Activated gamma-delta T cell treated with anti-CD3 and anti-CD28 coated beads, Interleukin-2, amount 50 U/mL, for 16 hours (primary cell): ENCODE measurements at regions not wholly inside any gene's neighbourhood (a gene's known extent, or its start where the extent isn't known, plus 50 kb on each side); places are given as distances from the start of the nearest gene placed in this dataset.
"Not testable (repeated sequence)": the region's sequence is repeated elsewhere in the genome, so short reads cannot be mapped to it uniquely, and the experiment has no call there.

Experiments
- DNase-seq: peaks from one replicate; pipeline ENCODE4 v3.0.0-alpha.2; 2020; ENCODE audit warnings: low read depth

DNA sequence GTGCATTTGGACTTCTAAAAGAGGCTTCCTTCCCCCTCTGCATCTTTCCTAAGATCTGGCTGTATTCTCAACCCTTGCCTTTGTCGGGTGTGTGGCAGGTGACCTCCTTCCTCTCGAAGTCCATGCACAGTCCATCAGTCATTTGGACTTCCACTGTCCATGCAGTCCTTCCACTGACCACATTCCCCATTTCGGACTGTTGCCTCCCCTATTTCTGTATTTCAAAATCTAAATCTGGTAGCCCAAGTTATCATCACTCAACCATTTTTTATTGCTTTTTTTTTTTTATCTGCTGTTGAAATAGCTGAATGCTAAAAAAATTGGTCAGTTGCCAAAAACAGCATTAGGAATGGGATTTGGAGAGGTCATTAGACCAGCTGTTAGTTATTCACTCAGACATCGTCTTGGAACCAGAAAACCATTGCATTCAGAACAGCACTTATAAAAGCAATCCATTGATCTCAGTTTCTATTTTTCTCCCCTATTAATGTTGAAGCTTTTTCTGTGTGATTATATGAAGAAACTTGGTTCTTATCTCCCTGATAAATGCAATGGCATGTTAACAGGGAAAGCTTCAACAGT is 575.6 kb downstream of the KIF20B start:
- DNase-seq: no peak

DNA sequence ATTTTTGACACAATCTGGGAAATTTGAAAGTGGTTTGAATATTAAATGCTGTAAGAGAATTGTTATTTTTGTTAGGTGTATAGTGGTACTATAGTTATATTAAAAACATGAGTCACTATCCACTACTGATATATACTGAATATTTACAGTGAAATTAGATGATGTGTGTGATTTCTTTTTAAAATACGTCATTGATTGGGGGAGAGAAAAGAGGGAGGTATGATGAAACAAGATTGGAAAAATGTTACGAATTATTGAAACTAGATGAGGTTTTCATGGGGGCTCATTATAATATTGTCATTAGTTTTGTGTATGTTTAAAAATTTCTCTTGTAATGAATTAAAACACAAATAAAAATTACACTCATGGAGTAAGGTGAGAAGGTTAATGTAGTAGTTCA is 571.4 kb downstream of the HTR7 start:
- no peak for DNase-seq

DNA sequence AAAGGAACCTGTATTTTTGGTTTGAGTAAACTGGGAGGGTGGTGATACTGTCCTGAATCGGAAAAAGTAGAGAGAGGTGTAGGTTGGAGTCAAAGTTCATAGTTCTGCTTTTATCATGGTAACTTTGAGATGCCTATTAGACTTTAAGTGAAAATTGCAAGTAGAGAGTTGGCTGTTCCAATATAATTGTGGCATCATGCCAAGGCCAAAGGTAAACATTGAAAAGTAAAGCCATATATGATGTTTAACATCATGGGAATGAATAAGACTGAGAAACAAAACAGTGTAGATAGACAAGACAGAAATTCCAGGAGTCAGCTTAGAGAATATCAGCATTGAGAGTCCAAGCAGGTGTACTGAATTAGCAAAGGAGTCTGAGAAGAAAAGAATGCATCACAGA is 570.9 kb downstream of the HTR7 start:
- DNase-seq: no peak

DNA sequence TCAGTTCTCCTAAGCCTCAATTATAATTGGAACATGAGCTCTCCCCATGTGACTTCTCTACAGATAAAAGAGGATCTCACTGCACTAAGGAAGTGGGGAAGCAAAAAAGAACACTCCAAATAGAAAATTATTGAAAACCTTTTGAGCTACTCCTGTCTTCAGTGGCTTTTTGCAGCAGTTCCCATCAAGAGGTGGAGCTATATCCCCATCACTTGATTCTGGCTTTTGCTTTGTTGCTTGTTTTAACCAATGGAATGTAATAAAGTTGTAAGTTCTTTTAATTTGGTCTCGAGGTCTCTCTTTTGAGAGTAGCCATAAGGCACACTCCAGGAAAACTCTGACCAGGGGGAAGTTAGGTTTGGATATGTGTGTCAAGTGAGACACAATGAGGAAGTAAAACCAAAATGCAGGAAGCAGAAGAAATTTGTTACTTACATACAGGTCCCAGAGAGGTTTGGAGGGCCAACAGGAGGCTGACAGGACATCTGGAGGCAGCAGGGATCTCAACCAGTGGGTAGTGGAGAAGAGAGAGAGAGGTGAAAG is 569.4 kb downstream of the HTR7 start:
- DNase-seq: no peak

DNA sequence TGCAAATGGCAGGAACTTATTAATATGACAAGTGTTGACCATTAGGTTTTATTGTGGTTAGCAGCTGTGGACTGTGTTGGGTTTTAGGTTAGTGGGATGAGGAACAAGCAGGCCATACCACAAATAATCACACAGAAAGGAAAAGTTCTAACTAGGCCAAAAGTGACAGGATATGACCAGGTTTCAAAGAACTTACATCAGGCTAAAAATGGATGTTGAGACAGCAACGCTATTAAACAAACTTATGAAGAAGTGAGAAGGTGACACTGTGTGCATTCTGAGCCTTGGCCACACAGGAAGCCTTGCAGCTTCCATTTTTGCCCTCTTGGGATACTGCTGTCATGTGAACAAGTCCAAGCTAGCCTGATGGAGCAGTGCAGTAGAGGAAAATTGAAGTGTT is 568.8 kb downstream of the HTR7 start:
- no peak for DNase-seq

DNA sequence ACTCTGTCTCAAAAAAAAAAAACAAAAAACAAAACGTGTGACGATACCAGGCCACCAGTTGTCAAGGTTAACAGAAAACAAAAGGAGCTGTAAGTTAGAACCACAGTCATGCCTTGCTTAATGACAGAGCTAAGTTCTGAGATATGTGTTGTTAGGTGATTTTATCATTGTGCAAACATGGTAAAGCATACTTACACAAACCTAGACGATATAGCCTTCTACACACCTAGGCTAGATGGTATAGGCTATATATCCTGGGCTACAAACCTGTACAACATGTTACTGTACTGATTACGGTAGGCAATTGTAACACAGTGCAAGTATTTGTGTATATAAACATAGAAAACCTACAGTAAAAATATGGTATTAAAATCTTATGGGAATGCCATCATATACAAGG is 564.2 kb downstream of the HTR7 start:
- no peak for DNase-seq

DNA sequence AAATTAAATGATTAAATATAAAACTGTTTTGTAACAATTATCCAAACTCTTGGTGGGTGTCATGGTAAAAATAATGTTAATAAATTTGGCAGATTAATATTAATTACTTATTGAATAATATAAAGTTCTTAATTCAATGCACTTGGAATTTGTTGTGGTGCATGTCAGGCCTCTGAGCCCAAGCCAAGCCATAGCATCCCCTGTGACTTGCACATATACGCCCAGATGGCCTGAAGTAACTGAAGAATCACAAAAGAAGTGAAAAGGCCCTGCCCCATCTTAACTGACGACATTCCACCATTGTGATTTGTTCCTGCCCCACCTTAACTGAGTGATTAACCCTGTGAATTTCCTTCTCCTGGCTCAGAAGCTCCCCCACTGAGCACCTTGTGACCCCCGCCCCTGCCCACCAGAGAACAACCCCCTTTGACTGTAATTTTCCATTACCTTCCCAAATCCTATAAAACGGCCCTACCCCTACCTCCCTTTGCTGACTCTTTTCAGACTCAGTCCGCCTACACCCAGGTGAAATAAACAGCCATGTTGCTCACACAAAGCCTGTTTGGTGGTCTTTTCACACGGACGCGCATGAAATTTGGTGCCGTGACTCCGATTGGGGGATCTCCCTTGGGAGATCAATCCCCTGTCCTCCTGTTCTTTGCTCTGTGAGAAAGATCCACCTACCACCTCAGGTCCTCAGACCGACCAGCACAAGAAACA is 562.9 kb downstream of the HTR7 start:
- DNase-seq: not testable (repeated sequence)

DNA sequence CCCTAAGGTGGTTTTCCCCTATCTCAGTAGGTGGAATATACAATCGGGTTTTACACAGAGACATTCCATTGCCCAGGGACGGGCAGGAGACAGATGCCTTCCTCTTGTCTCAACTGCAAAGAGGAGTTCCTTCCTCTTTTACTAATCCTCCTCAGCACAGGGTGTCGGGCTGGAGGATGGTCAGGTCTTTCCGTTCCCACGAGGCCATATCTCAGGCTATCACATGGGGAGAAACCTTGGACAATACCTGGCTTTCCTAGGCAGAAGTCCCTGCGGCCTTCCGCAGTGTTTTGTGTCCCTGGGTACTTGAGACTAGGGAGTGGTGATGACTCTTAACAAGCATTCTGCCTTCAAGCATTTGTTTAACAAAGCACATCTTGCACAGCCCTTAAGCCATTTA is 555.8 kb downstream of the HTR7 start:
- not testable (repeated sequence) for DNase-seq

DNA sequence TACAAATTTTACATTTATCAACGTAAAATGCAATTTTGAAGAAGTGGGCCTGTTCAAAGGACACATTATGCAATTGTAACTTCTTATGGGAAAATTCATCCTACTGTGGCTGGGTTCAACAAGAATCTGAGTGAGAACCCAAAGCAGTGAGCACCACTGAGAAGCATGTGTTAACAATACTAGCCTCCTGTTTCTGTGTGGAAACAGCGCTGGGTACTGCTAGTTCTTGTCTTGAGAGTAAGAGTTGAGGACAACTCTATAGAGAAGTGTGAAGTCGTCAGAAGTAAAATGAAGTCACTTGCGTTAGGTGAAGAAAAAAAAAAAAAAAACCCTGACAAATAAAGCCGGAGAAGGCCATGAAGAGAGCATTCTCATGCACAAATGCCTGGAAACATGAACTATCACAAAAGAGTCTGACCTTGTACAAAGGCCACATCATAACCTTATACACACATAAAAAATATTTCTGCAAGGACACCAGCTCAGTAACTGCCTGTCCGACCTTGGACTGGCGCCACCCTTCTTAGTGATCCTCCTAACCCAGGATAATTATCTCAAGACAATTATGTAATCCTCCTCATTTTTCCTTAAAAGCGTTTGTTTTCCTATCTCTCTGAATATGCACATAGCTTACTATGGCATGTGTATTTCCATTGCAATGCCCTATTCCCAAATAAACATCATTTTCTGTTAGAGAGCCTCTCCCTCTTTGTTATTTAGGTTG is 554.9 kb downstream of the HTR7 start:
- no peak for DNase-seq

DNA sequence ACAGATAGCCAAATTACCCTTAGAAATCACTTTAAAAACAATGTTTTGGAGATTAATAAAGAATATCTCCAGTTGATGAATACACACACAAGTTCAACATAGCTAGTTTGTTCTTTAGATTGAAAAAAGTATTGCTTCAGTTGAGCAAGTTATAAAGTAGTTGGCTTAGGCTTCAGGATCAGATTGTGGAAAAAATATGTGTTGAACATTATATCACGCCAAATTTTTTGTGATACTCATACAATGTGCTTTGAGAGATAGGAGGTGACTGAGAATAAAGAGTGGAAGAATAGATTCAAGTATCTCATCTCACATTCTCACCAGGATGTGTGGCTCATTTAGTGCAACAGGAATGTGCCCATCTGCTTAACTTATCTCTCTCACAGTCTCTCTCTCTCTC is 553.3 kb downstream of the HTR7 start:
- DNase-seq: no peak

DNA sequence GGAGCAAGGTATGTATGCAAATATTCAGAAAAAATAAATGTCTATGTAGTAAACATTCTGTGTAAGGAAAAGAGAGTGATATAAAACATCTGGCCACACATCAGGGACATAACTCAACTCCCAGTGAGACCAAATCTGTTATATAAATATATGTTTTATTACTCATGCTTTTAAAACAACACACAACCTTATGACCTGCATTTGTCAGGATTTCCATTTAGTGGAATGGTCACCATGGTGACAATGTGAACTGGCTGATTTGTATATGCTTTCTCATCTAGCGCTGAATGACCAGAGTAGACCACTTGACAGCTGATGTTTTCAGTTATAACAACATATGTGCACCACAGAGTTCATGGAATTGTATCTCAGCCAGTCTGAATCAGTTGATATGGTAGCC is 551.7 kb downstream of the HTR7 start:
- DNase-seq: no peak

DNA sequence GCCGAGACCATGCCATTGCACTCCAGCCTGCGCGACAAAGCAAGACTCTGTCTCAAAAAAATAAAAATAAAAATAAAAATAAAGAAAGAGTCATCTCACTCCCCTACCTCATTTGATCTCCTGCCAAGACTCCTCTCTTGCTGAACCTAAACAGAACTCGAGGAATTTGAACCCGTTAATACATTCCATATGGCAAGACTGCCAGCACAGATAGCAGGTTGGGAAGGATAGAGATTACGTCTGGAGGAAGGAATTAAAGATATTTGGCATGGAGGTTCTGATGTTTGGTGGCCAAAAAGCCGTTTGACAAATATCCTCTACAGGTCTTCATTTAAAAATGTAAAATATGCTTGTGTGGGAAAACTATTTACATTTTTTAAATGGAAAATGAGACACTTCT is 549.6 kb downstream of the HTR7 start:
- DNase-seq: no peak

DNA sequence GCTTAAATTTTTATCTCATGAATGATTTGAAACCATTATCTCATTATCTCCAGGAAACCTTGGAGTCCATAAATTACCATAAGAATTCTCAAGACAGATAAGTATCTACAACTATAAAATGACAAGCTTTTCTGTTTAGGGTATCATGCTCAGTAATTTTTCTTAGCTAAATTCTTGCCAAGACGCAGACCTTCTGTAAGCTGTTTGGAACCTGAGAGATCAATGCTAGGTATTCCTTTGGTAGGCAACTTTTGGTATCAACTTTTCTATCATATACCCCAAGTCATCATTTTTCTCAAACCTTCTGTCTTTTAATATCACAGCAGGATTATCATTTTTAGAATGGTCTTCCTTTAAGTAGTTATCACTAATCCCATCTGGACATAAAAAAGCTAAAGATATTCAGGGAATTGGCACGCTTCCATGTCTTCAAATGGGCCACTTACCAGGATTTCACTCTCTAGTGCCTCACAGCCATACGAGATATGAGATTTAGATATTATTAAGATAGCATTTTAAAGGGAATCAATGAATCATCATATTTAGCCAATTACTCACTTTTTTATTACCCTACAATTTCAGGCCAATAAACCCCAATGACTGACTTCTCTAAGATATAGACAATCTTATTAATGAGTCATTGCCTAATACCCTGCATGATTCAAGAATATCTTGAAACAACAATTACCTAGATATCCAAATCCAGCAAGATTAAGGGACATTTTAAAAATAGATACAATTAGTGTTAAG is 544.1 kb downstream of the HTR7 start:
- no peak for DNase-seq

DNA sequence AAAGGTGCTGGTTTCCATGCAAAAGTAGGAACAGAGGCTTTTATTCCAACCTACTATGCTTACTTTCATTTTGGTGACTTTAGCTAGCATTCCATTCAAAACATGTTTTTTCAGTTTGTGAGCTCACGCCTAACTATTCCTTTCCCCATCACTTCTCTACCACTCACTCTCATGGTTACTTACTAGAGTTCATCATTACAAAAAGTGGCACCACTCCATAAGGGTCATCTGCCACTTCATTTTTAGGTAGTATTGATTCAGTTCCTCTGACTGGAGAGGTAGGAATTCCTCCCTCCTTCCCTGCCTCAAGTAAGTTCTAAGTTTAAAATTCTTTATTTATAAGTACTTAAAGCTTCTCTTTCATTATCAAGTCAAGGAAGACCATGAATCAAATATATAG is 543.1 kb downstream of the HTR7 start:
- DNase-seq: no peak

DNA sequence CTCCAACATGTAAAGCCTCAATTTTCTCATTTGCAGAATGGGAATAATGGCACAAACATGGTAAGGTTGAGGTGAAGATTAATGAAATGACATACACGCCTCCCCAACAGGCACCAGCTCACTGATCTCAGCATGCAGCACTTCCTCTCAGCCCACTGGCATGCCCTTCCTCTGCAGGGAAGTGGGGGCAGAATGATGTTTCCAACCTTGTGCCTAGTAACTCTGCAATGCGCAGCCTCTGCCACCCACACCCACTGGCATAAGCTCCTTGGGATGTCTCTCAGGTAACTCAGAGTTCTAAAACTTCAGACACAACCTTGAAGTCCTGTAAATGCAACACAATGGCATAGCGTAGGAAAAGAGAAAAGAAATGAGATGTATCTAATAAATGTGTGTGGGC is 540.7 kb downstream of the HTR7 start:
- no peak for DNase-seq

DNA sequence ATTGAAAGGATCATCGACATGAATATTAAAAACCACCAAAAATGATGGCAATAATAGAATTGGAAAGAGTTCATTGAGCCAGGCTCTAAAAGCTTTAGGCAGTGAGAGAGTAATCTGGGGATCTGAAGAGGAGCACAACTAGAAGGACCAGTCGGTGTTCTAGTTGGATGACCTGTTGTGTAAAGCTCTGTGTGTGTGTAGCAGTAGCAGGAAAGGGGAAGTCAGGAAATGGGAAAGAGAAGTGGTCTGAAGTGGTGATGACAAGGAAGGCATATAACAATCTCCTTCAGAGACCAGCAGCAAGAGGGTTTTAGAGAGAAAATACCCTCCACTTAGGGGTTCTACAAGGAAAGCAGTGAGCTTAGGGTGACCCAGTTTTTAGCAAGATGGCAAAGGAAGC is 539.2 kb downstream of the HTR7 start:
- DNase-seq: no peak

DNA sequence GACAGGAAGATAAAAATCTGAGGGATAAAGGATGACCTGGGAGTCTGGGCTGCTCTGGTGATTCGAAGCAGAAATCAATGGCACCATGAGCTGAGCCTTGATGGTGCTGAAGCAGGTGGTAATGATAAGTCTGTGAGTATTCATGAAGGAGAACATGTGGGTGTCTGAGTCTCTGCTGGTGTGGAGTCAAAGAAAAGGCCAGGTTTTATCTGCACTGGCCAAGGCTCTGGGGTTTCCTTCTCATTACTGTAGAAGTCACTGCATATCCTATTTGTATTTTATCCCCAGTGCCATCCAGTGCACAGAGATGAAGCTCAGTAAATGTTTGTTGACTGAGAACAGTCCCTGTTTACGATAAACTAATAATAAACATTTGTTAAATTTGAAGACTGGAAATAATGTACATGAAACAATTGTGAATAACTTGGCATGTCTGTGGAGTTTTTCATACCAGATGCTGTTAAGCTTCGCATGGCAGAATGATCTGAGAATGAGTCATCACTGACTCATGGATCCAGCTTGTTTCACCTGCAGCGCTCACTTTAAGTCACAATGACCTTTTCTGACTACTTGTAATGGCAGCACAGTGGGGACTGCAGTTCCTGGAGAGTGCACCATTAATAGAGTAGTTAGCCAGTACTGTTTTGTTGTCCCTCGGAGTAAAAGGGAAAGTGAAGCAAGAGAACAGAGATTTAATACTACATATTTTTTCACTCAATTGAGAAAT is 538.5 kb downstream of the HTR7 start:
- no peak for DNase-seq

DNA sequence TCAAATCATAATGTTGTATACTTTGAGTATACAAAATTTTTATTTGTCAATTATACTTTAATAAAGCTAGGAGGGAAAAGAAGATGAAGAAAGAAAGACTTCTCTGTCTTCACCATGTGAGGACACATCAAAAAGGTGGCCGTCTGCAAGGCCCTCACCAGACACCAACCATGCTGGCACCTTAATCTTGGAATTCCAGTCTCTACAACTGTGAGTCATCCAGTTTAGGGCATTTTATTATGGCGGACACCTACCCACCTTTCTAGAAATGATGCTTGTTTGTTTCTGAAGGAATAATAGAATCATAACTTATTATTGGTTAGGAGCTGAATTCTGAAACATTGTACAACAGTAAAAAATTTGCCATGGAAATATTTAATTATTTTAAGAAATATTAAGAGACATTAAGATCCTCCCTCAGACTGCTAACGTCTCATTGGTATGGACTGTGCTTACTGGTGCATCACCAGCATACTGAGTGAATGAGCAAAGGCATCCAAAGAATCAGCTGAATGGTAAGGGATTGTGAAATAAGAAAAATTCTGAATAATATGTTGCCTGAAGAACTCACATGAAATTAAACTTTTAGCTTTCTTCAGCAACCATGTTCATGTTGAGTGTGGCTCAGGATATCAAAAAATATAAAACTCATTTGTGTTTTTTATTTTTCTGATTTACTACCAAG is 536.6 kb downstream of the HTR7 start:
- no peak for DNase-seq

DNA sequence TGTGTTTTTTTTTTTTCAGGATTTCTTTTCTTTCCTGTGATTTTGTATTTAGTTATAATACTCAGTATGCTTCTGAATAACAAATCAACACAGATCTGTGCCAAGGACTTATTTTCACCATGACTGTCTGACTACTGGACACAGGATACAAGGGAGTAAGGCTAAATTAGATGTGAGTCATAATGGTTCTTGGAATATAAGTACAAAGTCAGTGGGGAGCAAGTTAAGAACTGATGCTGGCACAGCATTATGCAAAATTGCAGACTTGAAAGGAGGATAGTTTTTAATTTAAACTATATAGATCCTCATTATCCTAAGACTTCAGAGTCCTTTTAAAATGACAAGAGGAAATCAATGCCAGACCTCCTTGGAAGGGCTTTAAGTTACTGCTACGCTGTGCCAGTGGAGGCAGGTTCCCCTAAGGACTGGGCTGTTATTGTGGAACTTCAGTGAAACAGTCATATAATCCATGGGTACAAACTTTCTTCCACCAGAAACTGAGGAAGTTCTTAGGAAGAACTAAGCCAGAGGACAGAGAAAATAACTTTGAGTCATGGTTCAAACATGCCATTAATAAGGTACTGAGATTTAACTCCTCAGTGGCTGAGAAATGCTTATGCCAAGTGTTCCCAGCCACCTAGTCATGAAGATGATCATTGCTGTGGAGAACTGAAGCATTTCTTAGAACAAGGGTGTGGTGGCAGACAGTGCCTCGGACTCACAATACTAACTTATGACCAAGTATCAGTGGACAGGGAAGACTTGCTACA is 531.2 kb downstream of the HTR7 start:
- no peak for DNase-seq

DNA sequence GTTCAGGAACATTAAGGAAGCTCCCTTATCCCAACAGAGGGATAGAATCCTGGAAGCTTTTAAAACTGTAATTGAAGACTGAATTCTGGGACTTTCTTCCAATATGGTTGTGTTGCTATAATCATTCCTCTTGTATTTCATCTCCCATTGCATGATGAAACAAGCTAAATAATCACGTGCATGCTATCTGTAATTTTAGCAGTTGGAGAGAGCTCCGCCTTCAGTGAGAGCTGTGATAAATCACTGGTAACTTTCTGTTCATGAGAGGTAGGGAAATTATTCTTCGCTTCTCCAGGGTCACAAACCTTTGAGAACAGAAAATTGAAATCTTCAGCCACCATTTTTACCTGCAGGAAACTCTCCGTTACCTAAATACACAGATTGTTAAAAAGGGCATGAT is 530.2 kb downstream of the HTR7 start:
- no peak for DNase-seq

DNA sequence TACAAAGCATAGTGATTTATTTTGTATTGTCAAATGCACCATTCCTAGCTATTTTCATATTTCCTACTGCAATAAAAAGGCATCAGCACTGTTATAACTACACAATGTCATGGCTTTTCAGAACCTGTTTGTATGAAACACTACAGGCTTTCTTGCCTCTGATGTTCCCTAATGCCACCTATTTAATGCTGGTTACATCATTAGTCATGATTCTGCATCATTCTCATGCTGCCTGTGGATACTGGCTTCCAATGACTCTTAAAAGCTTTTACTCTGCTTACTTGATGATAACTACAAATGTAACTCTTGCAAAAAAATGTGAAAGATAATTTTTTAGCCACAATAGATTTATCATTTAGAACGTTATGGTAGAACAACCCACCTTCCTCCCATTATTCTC is 529.4 kb downstream of the HTR7 start:
- DNase-seq: no peak
